Heart right ventricle (tissue), 16 donors: ENCODE measurements at regions not wholly inside any gene's neighbourhood (a gene's known extent, or its start where the extent isn't known, plus 50 kb on each side); places are given as distances from the start of the nearest gene placed in this dataset.

ENCODE experiments used
- ATAC-seq, 8 donors: fragments of 200-7000 bp; cut with Tn5 transposase; one replicate each; pipeline ENCODE4 v1.9.1; 2020; ENCODE audit warnings: mild to moderate bottlenecking in 8 of 8, moderate library complexity in 8 of 8, moderate number of reproducible peaks in 1 of 8
- DNase-seq, 2 donors: peaks; one replicate each; pipeline ENCODE4 v3.0.0-alpha.2; 2020
- H3K27ac ChIP-seq, 10 donors: fragments of 200-600 bp; sonication (generic) in 2 of 10; one replicate each; pipeline versions ENCODE4 v1.5.0 to v1.8.0; 2020 to 2022; ENCODE audit warnings: mild to moderate bottlenecking in 3 of 10
- H3K27me3 ChIP-seq, 7 donors: fragments of 200-600 bp; one replicate each; pipeline ENCODE4 v1.8.0; 2021 to 2022; ENCODE audit warnings: mild to moderate bottlenecking in 2 of 7
- H3K36me3 ChIP-seq, 9 donors: fragments of 200-600 bp; sonication (generic) in 1 of 9; one replicate each; pipeline versions ENCODE4 v1.5.0 to v1.8.0; 2020 to 2022; ENCODE audit warnings: mild to moderate bottlenecking in 2 of 9
- H3K4me1 ChIP-seq, 9 donors: fragments of 200-600 bp; sonication (generic) in 1 of 9; one replicate each; pipeline versions ENCODE4 v1.5.0 to v1.8.0; 2020 to 2022; ENCODE audit warnings: mild to moderate bottlenecking in 4 of 9
- H3K4me3 ChIP-seq, 10 donors: fragments of 200-600 bp; sonication (generic) in 2 of 10; one replicate each; pipeline versions ENCODE4 v1.5.0 to v1.8.0; 2020 to 2022; ENCODE audit warnings: mild to moderate bottlenecking in 7 of 10, moderate library complexity in 2 of 10
- H3K9me3 ChIP-seq, 11 donors: fragments of 200-600 bp in 10 of 11; sonication (generic) in 2 of 11; one replicate each; pipeline versions ENCODE4 v1.5.0 to v1.8.0; 2013 to 2022; ENCODE audit warnings: mild to moderate bottlenecking in 2 of 11, control low read depth in 1 of 11, moderate library complexity in 1 of 11
- CTCF ChIP-seq, 9 donors: fragments of 200-600 bp; sonication (generic) in 2 of 9; IDR thresholded peaks; one replicate each; pipeline versions ENCODE4 v1.5.0 to v1.8.0; 2021 to 2022; ENCODE audit warnings: antibody characterized with exemption in 9 of 9, mild to moderate bottlenecking in 5 of 9, moderate library complexity in 1 of 9
- WGBS, 2 donors: extraction: QIAGEN DNeasy Blood & Tissue Kit; methylation state at CpG; one replicate each; pipeline ENCODE4 v1.1.7; 2013; ENCODE audit warnings: inconsistent platforms in 1 of 2; 5-methylcytosine and 5-hydroxymethylcytosine counted together
- intact Hi-C, 10 donors: fragments of 100-400 bp; cut with DNase I; formaldehyde crosslinking; loops; one replicate each; pipeline versions ENCODE4 v1.11.1 to v1.14.2; 2022
- donor health status: Arrhythmogenic right ventricular cardiomyopathy.
- donor health status: ischemic (EF 13 %, LVEDD 7.1; RV severe dilation, severe dysfunction).
- donor health status: healthy with polysubstance abuse.
- donor health status: DM: no; HTN: yes; CAD: no.
- donor health status: DM: no; HTN: no; CAD: no.
- donor health status: ischemic (EF 25% LVEDD 6.9; RV normal size, moderate dysfunction).
- donor health status: ischemic (EF 25% LVEDD 5.7; RV mildly dilated, moderate dysfunction).
- donor health status: healthy.
- donor health status: DM: yes; HTN: yes; CAD: no.
- donor health status: Ischemic cardiomyopathy.
- donor health status: ischemic (EF 35%, LVEDD 5.7; RV mildly dilated, moderate dysfunction).
- donor health status: nonischemic (EF 11% LVEDD 7.7; RV severe dilation, severe dysfunction).
- donor health status: DM: yes; HTN: yes; CAD: no.
- donor health status: PGD.
- donor health status: ischemic (EF 29% LVEDD 5.4; RV normal size, mild dysfunction).
- donor health status: nonischemic (EF 23%, LVEDD 6.1; RV moderate dilation, normal function).

- Histone ChIP-seq H3K4me3 (no peak overlapping the region), H3K27me3 (no peaks in the 10 kb centered on the region), H3K9me3 (no peaks in the 10 kb centered on the region), H3K36me3 (no peaks in the 10 kb centered on the region), H3K27ac (no peak overlapping the region), H3K4me1 (peaks cover 0 to 55% (median 45%) of the 10 kb centered on the region in 9 donors)
- TF ChIP-seq CTCF (IDR thresholded peaks at IDR 0.05): no peak
- ATAC-seq: no peak
- intact Hi-C loops: no loop called here
- DNase-seq: no peak
- WGBS, 2 donors: 95% methylated on average over 1 of the region's 1 CpG
Measured at GRCh38 chr5:124602925-124603650, 143.4 kb downstream of the ZNF608 start.

- 28 to 30% methylated on average over 10 of the region's 10 CpGs for WGBS, 2 donors
- ATAC-seq (peak; percentile 33 to 87 (median 76)), DNase-seq (peak in 1 of 2 donors; percentile 8)
- no peaks in the 10 kb centered on the region for H3K9me3 ChIP-seq
- no peaks in the 10 kb centered on the region for H3K36me3 ChIP-seq
- H3K4me1 ChIP-seq: peaks cover 0 to 44% (median 23%) of the 10 kb centered on the region in 9 donors
- intact Hi-C loops: no loop called here
- peak overlapping the region in 5 of 10 donors; percentile 1 to 71 (median 31) for H3K27ac ChIP-seq
- no peak for TF ChIP-seq CTCF (IDR thresholded peaks at IDR 0.05)
- no peak overlapping the region for H3K4me3 ChIP-seq
- no peaks in the 10 kb centered on the region for H3K27me3 ChIP-seq
Measured at GRCh38 chr5:124599028-124599973, 147.1 kb downstream of the ZNF608 start.

- Histone ChIP-seq H3K27me3 (no peaks in the 10 kb centered on the region), H3K27ac (no peak overlapping the region), H3K4me3 (no peak overlapping the region), H3K4me1 (peaks cover 0 to 34% (median 18%) of the 10 kb centered on the region in 9 donors), H3K9me3 (no peaks in the 10 kb centered on the region), H3K36me3 (no peaks in the 10 kb centered on the region)
- intact Hi-C loops: no loop called here
- TF ChIP-seq CTCF (IDR thresholded peaks at IDR 0.05): no peak
- DNase-seq (no peak), ATAC-seq (peak in 1 of 8 donors; percentile 44)
- WGBS, 2 donors: 62 to 71% methylated on average over 5 of the region's 5 CpGs
Measured at GRCh38 chr5:124596595-124597421, 149.6 kb downstream of the ZNF608 start.

GRCh38 chr5:124593952-124594351, 152.5 kb downstream of the ZNF608 start:
- intact Hi-C loops: no loop called here

More at GRCh38 chr5:124593952-124594351, 152.5 kb downstream of the ZNF608 start:
- no peaks in the 10 kb centered on the region for H3K27me3 ChIP-seq
- WGBS, 2 donors: 98 to 100% methylated on average over 1 of the region's 1 CpG
- no peak for DNase-seq
- H3K27ac ChIP-seq: no peak overlapping the region
- no peak for ATAC-seq
- H3K36me3 ChIP-seq: no peaks in the 10 kb centered on the region
- H3K9me3 ChIP-seq: no peaks in the 10 kb centered on the region
- H3K4me3 ChIP-seq: no peak overlapping the region
- TF ChIP-seq CTCF (IDR thresholded peaks at IDR 0.05): no peak
- peaks cover 0 to 17% (median 3%) of the 10 kb centered on the region in 9 donors for H3K4me1 ChIP-seq
